ENCODE measurements at regions not wholly inside any gene's neighbourhood (a gene's known extent, or its start where the extent isn't known, plus 50 kb on each side); places are given as distances from the start of the nearest gene placed in this dataset.

GRCh38 chr9:135320331-135320730 is 159.3 kb upstream of the PPP1R26 start:
- H3K4me3 ChIP-seq (replicated peaks in 1 of 4; ENCODE audit: control extremely low read depth in 1 of 4, insufficient read depth in 1 of 4, low read depth in 3 of 4, low read length in 4 of 4) = no peak overlapping the region
- H3K27ac ChIP-seq (ENCODE audit: insufficient read depth, low read length) = no peak overlapping the region
- no peaks in the 10 kb centered on the region for H3K27me3 ChIP-seq (ENCODE audit: control insufficient read depth, insufficient read depth, low read length)
- H3K4me2 ChIP-seq (ENCODE audit: extremely low read depth, insufficient read depth, low read length) = no peak overlapping the region
- H3K9ac ChIP-seq (ENCODE audit: insufficient read depth, low read length) = no peak overlapping the region
- TF ChIP-seq CTCF (conservative IDR thresholded peaks at IDR 0.05 in 1 of 2, IDR thresholded peaks at IDR 0.05 in 1 of 2; ENCODE audit: low read depth in 1 of 2, low read length in 2 of 2) (no peak), EZH2 (IDR thresholded peaks at IDR 0.05; ENCODE audit: low read length, missing control alignments) (no peak)
- DNase-seq (ENCODE audit: low read depth in 2 of 2) = no peak
- H2AFZ ChIP-seq (ENCODE audit: low read length) = no peak overlapping the region
- no peaks in the 10 kb centered on the region for H3K79me2 ChIP-seq (ENCODE audit: control insufficient read depth, insufficient read depth, low read length)
- no peaks in the 10 kb centered on the region for H3K36me3 ChIP-seq (ENCODE audit: control insufficient read depth, insufficient read depth, low read length)
- no peaks in the 10 kb centered on the region for H4K20me1 ChIP-seq (ENCODE audit: control insufficient read depth, extremely low read depth, insufficient read depth, low read length)
- no peaks in the 10 kb centered on the region for H3K4me1 ChIP-seq (ENCODE audit: control insufficient read depth, extremely low read depth, insufficient read depth, low read length)
- H3K9me3 ChIP-seq (ENCODE audit: control insufficient read depth, insufficient read depth, low read depth, low read length) = no peaks in the 10 kb centered on the region

GRCh38 chr9:135320943-135321342 is 158.6 kb upstream of the PPP1R26 start:
- no peaks in the 10 kb centered on the region for H3K27me3 ChIP-seq (ENCODE audit: control insufficient read depth, insufficient read depth, low read length)
- H3K9ac ChIP-seq (ENCODE audit: insufficient read depth, low read length) = no peak overlapping the region
- H4K20me1 ChIP-seq (ENCODE audit: control insufficient read depth, extremely low read depth, insufficient read depth, low read length) = no peaks in the 10 kb centered on the region
- no peaks in the 10 kb centered on the region for H3K9me3 ChIP-seq (ENCODE audit: control insufficient read depth, insufficient read depth, low read depth, low read length)
- H3K36me3 ChIP-seq (ENCODE audit: control insufficient read depth, insufficient read depth, low read length) = no peaks in the 10 kb centered on the region
- no peak overlapping the region for H3K4me2 ChIP-seq (ENCODE audit: extremely low read depth, insufficient read depth, low read length)
- H2AFZ ChIP-seq (ENCODE audit: low read length) = no peak overlapping the region
- no peak for DNase-seq (ENCODE audit: low read depth in 2 of 2)
- TF ChIP-seq CTCF (conservative IDR thresholded peaks at IDR 0.05 in 1 of 2, IDR thresholded peaks at IDR 0.05 in 1 of 2; ENCODE audit: low read depth in 1 of 2, low read length in 2 of 2) (no peak), EZH2 (IDR thresholded peaks at IDR 0.05; ENCODE audit: low read length, missing control alignments) (no peak)
- no peak overlapping the region for H3K27ac ChIP-seq (ENCODE audit: insufficient read depth, low read length)
- no peaks in the 10 kb centered on the region for H3K79me2 ChIP-seq (ENCODE audit: control insufficient read depth, insufficient read depth, low read length)
- H3K4me1 ChIP-seq (ENCODE audit: control insufficient read depth, extremely low read depth, insufficient read depth, low read length) = no peaks in the 10 kb centered on the region
- no peak overlapping the region for H3K4me3 ChIP-seq (replicated peaks in 1 of 4; ENCODE audit: control extremely low read depth in 1 of 4, insufficient read depth in 1 of 4, low read depth in 3 of 4, low read length in 4 of 4)

GRCh38 chr9:135321580-135321979 is 158.0 kb upstream of the PPP1R26 start:
- H3K4me2 ChIP-seq (ENCODE audit: extremely low read depth, insufficient read depth, low read length) = no peak overlapping the region
- DNase-seq (ENCODE audit: low read depth in 2 of 2) = no peak
- H3K9me3 ChIP-seq (ENCODE audit: control insufficient read depth, insufficient read depth, low read depth, low read length) = no peaks in the 10 kb centered on the region
- H3K36me3 ChIP-seq (ENCODE audit: control insufficient read depth, insufficient read depth, low read length) = no peaks in the 10 kb centered on the region
- TF ChIP-seq CTCF (conservative IDR thresholded peaks at IDR 0.05 in 1 of 2, IDR thresholded peaks at IDR 0.05 in 1 of 2; ENCODE audit: low read depth in 1 of 2, low read length in 2 of 2) = no peak
- no peak for TF ChIP-seq EZH2 (IDR thresholded peaks at IDR 0.05; ENCODE audit: low read length, missing control alignments)
- H3K79me2 ChIP-seq (ENCODE audit: control insufficient read depth, insufficient read depth, low read length) = no peaks in the 10 kb centered on the region
- no peaks in the 10 kb centered on the region for H3K4me1 ChIP-seq (ENCODE audit: control insufficient read depth, extremely low read depth, insufficient read depth, low read length)
- no peaks in the 10 kb centered on the region for H3K27me3 ChIP-seq (ENCODE audit: control insufficient read depth, insufficient read depth, low read length)
- no peak overlapping the region for H2AFZ ChIP-seq (ENCODE audit: low read length)
- no peak overlapping the region for H3K9ac ChIP-seq (ENCODE audit: insufficient read depth, low read length)
- H4K20me1 ChIP-seq (ENCODE audit: control insufficient read depth, extremely low read depth, insufficient read depth, low read length) = no peaks in the 10 kb centered on the region
- no peak overlapping the region for H3K27ac ChIP-seq (ENCODE audit: insufficient read depth, low read length)
- H3K4me3 ChIP-seq (replicated peaks in 1 of 4; ENCODE audit: control extremely low read depth in 1 of 4, insufficient read depth in 1 of 4, low read depth in 3 of 4, low read length in 4 of 4) = no peak overlapping the region
